Bronchial epithelial cell (primary cell): ENCODE measurements at regions not wholly inside any gene's neighbourhood (a gene's known extent, or its start where the extent isn't known, plus 50 kb on each side); places are given as distances from the start of the nearest gene placed in this dataset.

Experiments used
- DNase-seq: peaks from one replicate; pipeline ENCODE4 v3.0.0-alpha.2; 2010; ENCODE audit warnings: low read depth
- FAIRE-seq: peaks from 2 replicates; lab custom pipeline; 2011; peaks lifted over from hg19 to GRCh38; lab: Jason Lieb, UNC
- H3K27me3 ChIP-seq: 2 replicates; pipeline ENCODE4 v1.5.1; 2011; ENCODE audit warnings: low read length; ENCODE audit not compliant: control insufficient read depth, insufficient read depth
- H3K36me3 ChIP-seq: 2 replicates; pipeline ENCODE4 v1.5.1; 2011; ENCODE audit warnings: low read length; ENCODE audit not compliant: control insufficient read depth, insufficient read depth
- H3K4me3 ChIP-seq: 2 replicates; pipeline ENCODE4 v1.5.1; 2011; ENCODE audit warnings: mild to moderate bottlenecking, low read depth, low read length, control low read depth
- TF ChIP-seq, protein P1 (sequence below): IDR thresholded peaks from 2 replicates; pipeline ENCODE4 v1.5.1; 2011; ENCODE audit warnings: mild to moderate bottlenecking, moderate library complexity, low read length, control low read depth, inconsistent platforms; ENCODE audit not compliant: insufficient read depth, severe bottlenecking

DNA sequence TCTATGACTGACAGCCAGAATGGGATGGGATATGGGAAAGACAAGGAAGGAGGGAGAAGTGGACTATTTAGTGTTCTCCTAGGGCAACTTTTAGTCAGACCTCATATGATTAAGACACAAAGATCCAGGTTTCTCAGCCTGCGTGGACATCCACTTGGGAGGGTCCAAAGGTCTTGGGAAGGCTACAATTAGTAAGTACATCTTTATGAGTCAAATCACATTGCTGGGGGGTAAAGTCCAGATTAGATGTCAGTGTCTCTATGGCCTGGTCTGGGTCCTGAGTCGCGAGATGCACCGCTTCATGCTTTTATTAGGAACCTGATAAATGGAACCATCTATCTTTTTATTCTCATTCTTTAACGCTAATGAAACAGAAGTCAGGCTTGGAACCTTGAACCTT lies 378.4 kb upstream of the ASIC2 start:
- DNase-seq (no peak), FAIRE-seq (no peak)
- H3K4me3 ChIP-seq: no peak overlapping the region
- H3K36me3 ChIP-seq: no peaks in the 10 kb centered on the region
- no peaks in the 10 kb centered on the region for H3K27me3 ChIP-seq
- TF ChIP-seq, protein P1, sequence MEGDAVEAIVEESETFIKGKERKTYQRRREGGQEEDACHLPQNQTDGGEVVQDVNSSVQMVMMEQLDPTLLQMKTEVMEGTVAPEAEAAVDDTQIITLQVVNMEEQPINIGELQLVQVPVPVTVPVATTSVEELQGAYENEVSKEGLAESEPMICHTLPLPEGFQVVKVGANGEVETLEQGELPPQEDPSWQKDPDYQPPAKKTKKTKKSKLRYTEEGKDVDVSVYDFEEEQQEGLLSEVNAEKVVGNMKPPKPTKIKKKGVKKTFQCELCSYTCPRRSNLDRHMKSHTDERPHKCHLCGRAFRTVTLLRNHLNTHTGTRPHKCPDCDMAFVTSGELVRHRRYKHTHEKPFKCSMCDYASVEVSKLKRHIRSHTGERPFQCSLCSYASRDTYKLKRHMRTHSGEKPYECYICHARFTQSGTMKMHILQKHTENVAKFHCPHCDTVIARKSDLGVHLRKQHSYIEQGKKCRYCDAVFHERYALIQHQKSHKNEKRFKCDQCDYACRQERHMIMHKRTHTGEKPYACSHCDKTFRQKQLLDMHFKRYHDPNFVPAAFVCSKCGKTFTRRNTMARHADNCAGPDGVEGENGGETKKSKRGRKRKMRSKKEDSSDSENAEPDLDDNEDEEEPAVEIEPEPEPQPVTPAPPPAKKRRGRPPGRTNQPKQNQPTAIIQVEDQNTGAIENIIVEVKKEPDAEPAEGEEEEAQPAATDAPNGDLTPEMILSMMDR: no peak

DNA sequence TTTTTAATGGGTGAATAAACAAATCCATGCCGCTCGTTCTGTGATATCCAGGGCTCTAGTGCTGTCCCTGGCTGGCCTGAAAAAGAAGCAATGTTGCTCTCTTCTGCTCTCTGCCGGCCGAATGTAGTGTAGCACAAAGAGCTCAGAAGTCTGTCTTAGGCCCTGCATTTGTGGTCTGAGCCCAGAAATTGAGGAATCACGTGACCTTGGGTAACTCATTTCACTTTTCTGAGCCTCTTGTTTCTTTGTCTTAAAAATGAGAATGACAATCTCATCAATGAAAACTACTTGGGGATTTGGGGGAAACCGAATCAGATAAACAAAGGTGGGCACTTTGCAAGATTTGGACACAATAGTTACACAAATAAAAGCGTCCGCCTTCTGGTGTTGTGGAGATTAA lies 381.6 kb upstream of the ASIC2 start:
- Histone ChIP-seq H3K4me3 (no peak overlapping the region), H3K36me3 (no peaks in the 10 kb centered on the region), H3K27me3 (no peaks in the 10 kb centered on the region)
- DNase-seq (peak; percentile 55), FAIRE-seq (no peak)
- TF ChIP-seq, protein P1: peak; percentile 77

DNA sequence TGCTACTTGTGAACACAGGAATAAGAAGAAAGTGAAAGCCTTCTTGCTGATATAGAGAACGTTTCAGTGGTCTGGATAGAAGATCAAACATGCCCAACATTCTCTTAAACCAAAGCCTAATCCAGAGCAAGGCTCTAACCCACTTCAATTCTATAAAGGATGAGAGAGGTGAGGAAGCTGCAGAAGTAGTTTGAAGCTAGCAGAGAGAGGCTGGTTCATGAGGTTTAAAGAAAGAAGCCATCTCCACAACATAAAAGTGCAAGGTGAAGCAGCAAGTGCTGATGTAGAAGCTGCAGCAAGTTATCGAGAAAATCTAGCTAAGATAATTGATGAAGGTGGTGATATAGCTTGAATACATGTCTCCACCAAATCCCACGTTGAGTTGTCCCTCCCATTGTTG lies 383.3 kb upstream of the ASIC2 start:
- TF ChIP-seq, protein P1: no peak
- FAIRE-seq: no peak
- no peak overlapping the region for H3K4me3 ChIP-seq
- no peaks in the 10 kb centered on the region for H3K27me3 ChIP-seq
- no peaks in the 10 kb centered on the region for H3K36me3 ChIP-seq
- no peak for DNase-seq

DNA sequence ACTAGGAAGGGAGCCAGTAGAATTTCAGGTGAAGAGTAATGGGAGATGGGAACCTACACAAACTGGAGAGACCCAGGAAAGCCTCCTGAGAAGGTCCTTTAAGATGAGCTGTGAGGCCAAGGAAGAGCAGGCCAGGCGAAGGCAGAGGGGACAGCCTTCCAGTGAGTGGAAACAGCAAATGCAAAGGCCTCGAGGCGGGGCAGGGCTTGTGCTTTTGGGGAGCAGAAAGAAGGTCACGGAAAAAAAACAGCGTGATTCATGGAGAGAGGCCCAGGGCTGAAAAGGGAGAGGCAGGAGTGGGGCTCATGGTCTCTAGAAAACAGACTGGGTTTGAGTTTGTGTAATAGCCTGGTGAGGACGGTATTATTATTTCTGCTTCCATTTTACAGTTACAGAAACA lies 386.5 kb upstream of the ASIC2 start:
- H3K27me3 ChIP-seq: no peaks in the 10 kb centered on the region
- no peaks in the 10 kb centered on the region for H3K36me3 ChIP-seq
- FAIRE-seq: no peak
- no peak overlapping the region for H3K4me3 ChIP-seq
- no peak for DNase-seq
- TF ChIP-seq, protein P1: no peak

DNA sequence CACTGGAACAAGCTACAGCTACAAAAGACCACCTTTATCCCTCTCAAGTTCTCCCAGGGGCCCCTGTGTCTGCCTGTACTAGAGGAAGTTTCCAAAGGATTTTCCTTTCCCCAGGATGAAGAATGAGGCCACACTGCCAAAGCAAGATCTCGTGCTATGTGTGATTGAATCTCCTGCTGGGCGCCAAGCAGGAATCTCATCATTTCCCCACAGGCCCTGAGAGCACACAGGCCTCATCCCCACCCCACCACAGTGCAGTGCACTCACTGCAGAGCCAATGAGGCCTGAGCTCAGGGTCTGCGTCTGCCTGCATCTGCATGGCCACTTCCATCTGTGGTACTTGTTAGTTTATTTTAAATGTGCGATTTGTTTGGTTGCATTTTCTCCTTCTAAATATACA lies 387.4 kb upstream of the ASIC2 start:
- TF ChIP-seq, protein P1: no peak
- no peaks in the 10 kb centered on the region for H3K27me3 ChIP-seq
- no peak overlapping the region for H3K4me3 ChIP-seq
- FAIRE-seq (no peak), DNase-seq (no peak)
- no peaks in the 10 kb centered on the region for H3K36me3 ChIP-seq

DNA sequence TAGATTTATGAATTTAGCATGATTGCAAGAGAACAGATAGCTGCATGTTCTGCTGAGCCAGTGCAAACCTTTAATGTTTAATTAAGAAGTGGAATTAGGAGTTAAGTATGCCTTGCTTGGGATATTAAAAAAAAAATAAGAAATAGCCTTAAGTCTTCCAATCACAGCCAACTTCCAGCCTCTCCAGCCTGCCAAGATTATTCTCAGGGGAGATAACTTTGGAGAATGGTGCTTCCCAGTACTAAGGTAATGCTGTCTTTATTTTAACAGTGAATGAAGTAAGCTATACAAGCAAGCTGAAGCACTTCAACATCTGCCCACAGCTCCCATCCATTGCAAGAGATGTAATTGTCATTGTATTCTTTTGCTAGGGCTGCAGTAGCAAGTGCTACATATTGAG lies 389.5 kb upstream of the ASIC2 start:
- Histone ChIP-seq H3K36me3 (no peaks in the 10 kb centered on the region), H3K27me3 (no peaks in the 10 kb centered on the region), H3K4me3 (no peak overlapping the region)
- DNase-seq: no peak
- TF ChIP-seq, protein P1: no peak
- no peak for FAIRE-seq
